ENCODE measurements at regions not wholly inside any gene's neighbourhood (a gene's known extent, or its start where the extent isn't known, plus 50 kb on each side); places are given as distances from the start of the nearest gene placed in this dataset.

DNA sequence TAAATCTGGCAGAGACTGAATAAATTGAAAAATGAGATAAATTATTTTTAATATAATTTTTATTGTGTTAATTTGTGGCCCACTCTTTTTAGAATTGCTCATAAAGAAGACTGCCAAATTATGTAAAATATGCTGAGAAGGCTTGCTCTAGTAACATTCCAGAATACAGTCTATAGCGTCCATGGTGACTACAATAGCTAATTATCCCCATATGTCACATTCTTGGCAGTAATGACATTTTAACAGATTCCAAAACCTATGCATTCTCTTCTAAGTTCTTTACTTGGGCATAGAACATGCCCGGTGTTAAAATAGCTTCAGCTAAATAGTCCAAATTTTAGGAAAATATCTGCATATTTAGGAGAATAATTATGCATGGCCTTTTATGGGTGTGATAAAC, 697.0 kb upstream of the SEMA6A start:
- H3K4me3 ChIP-seq (replicated peaks in 1 of 3; ENCODE audit: insufficient read depth in 1 of 3, low read depth in 1 of 3, low read length in 3 of 3): no peak overlapping the region
- FAIRE-seq: no peak
- BruUV-seq (replicated peaks): no TSS peak

More for the DNA sequence above, 697.0 kb upstream of the SEMA6A start:
- H3K9me1 ChIP-seq (replicated peaks; ENCODE audit: control insufficient read depth, extremely low read depth, insufficient read depth, low read length): no peaks in the 10 kb centered on the region
- no peaks in the 10 kb centered on the region for H3K79me2 ChIP-seq (ENCODE audit: control insufficient read depth, insufficient read depth, low read length)
- intact Hi-C loops (cut with micrococcal nuclease) (no loop called here), dilution Hi-C loops (cut with MboI; ENCODE audit: extremely low pct_ligation_motif_present, low sequenced_read_pairs) (no loop called here)
- no peaks in the 10 kb centered on the region for H3K27me3 ChIP-seq (ENCODE audit: control insufficient read depth in 2 of 2, insufficient read depth in 2 of 2, low read length in 2 of 2)
- DNase-seq (ENCODE audit: low read depth, low spot score): no peak
- H3K36me3 ChIP-seq (ENCODE audit: control insufficient read depth in 2 of 2, extremely low read depth in 1 of 2, insufficient read depth in 2 of 2, low read length in 2 of 2): no peaks in the 10 kb centered on the region
- no peak overlapping the region for H3K9ac ChIP-seq (replicated peaks; ENCODE audit: extremely low read depth, insufficient read depth, low read length)
- no peaks in the 10 kb centered on the region for H3K9me3 ChIP-seq (replicated peaks; ENCODE audit: control insufficient read depth, insufficient read depth, low read length)
- H3K27ac ChIP-seq (ENCODE audit: insufficient read depth, low read depth, low read length): no peak overlapping the region
- POLR2A ChIA-PET: no interaction called here
- no peak overlapping the region for H2AFZ ChIP-seq (ENCODE audit: low read depth, low read length)
- CTCF ChIA-PET: no interaction called here
- TF ChIP-seq EZH2 (IDR thresholded peaks at IDR 0.05; ENCODE audit: borderline replicate concordance, low read depth, low read length, severe bottlenecking) (no peak), GATA2 (IDR thresholded peaks at IDR 0.05; ENCODE audit: insufficient read depth, insufficient read length, low read depth, low read length) (no peak), POLR2A (IDR thresholded peaks at IDR 0.05; ENCODE audit: low read depth, low read length) (no peak), MYC (IDR thresholded peaks at IDR 0.05; ENCODE audit: low read depth, low read length) (no peak), FOS (IDR thresholded peaks at IDR 0.05; ENCODE audit: borderline replicate concordance, insufficient read depth, low read length) (no peak), JUN (IDR thresholded peaks at IDR 0.05; ENCODE audit: borderline replicate concordance, insufficient read depth, insufficient read length, low read depth) (no peak), POLR2AphosphoS5 (IDR thresholded peaks at IDR 0.05; ENCODE audit: insufficient read depth, low read depth, low read length) (no peak)
- TF ChIP-seq, protein P1, sequence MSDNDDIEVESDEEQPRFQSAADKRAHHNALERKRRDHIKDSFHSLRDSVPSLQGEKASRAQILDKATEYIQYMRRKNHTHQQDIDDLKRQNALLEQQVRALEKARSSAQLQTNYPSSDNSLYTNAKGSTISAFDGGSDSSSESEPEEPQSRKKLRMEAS (IDR thresholded peaks at IDR 0.05; ENCODE audit: insufficient read depth, insufficient read length): no peak
- TF ChIP-seq, protein P2, sequence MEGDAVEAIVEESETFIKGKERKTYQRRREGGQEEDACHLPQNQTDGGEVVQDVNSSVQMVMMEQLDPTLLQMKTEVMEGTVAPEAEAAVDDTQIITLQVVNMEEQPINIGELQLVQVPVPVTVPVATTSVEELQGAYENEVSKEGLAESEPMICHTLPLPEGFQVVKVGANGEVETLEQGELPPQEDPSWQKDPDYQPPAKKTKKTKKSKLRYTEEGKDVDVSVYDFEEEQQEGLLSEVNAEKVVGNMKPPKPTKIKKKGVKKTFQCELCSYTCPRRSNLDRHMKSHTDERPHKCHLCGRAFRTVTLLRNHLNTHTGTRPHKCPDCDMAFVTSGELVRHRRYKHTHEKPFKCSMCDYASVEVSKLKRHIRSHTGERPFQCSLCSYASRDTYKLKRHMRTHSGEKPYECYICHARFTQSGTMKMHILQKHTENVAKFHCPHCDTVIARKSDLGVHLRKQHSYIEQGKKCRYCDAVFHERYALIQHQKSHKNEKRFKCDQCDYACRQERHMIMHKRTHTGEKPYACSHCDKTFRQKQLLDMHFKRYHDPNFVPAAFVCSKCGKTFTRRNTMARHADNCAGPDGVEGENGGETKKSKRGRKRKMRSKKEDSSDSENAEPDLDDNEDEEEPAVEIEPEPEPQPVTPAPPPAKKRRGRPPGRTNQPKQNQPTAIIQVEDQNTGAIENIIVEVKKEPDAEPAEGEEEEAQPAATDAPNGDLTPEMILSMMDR (IDR thresholded peaks at IDR 0.05; ENCODE audit: extremely low read depth in 1 of 2, insufficient read depth in 1 of 2, low read depth in 1 of 2, low read length in 2 of 2): no peak
- H3K4me1 ChIP-seq (ENCODE audit: control insufficient read depth, extremely low read depth, insufficient read depth, low read length): no peaks in the 10 kb centered on the region
- H3K4me2 ChIP-seq (ENCODE audit: insufficient read depth, low read length): no peak overlapping the region
- no peaks in the 10 kb centered on the region for H4K20me1 ChIP-seq (replicated peaks; ENCODE audit: control insufficient read depth, extremely low read depth, insufficient read depth, low read length)
